Mucosa of descending colon (tissue), 3 donors: ENCODE measurements at regions not wholly inside any gene's neighbourhood (a gene's known extent, or its start where the extent isn't known, plus 50 kb on each side); places are given as distances from the start of the nearest gene placed in this dataset.
"Not testable (repeated sequence)": the region's sequence is repeated elsewhere in the genome, so short reads cannot be mapped to it uniquely, and the experiment has no call there.

Source experiments
- ATAC-seq: fragments of 200-7000 bp; cut with Tn5 transposase; one replicate; pipeline ENCODE4 v1.9.1; 2020; ENCODE audit warnings: mild to moderate bottlenecking, moderate library complexity
- DNase-seq, 3 donors: peaks; one replicate each; pipeline ENCODE4 v3.0.0-alpha.2; 2020
- H3K36me3 ChIP-seq: fragments of 200-600 bp; one replicate; pipeline ENCODE4 v1.8.0; 2021; ENCODE audit warnings: low read depth, mild to moderate bottlenecking
- H3K4me1 ChIP-seq: fragments of 200-600 bp; one replicate; pipeline ENCODE4 v1.8.0; 2021; ENCODE audit warnings: low read depth, mild to moderate bottlenecking
- H3K4me3 ChIP-seq: fragments of 200-600 bp; one replicate; pipeline ENCODE4 v1.8.0; 2021; ENCODE audit warnings: mild to moderate bottlenecking
- H3K9me3 ChIP-seq: fragments of 200-600 bp; one replicate; pipeline ENCODE4 v1.8.0; 2021; ENCODE audit warnings: mild to moderate bottlenecking
- CTCF ChIP-seq: fragments of 200-600 bp; IDR thresholded peaks from one replicate; pipeline ENCODE4 v1.8.0; 2022; ENCODE audit warnings: antibody characterized with exemption, mild to moderate bottlenecking
- intact Hi-C, 2 donors: fragments of 100-400 bp; cut with DNase I in 1 of 2; cut with micrococcal nuclease in 1 of 2; formaldehyde crosslinking; loops; one replicate each; pipeline versions ENCODE4 v1.11.0 to v1.11.1; 2022; cut with DNase I, micrococcal nuclease
- donor health status: DM: no; HTN: no; CAD: no; lungs with moderate emphysema.
- donor health status: DM: no; HTN: no; CAD: no.
- donor health status: DM: no; HTN: yes; CAD: no.

DNA sequence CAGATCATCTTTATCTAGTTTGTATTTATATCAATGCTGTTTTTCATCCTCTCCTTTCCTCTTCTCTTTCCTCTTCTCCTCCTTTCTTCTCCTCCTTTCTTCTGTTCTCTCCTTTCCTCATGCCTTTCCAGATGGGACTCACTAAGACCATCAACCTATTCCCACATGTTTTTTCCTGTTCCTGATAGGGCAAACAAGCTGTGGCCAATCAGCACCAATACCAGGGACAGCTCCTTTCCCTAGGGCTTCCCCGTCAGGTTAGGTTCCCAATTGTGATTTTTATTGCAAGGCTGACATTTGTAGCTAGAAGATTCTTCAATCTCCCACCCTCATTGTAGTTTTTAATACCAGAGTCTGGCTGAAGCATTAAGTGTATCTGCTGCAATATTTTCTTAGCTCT is 76.3 kb upstream of the COL8A1 start:
- H3K4me1 ChIP-seq = no peaks in the 10 kb centered on the region
- no peak for TF ChIP-seq CTCF
- DNase-seq (peak in 1 of 3 donors; percentile 6), ATAC-seq (no peak)
- no peak overlapping the region for H3K4me3 ChIP-seq
- no peaks in the 10 kb centered on the region for H3K36me3 ChIP-seq
- intact Hi-C loops = no loop called here
- no peaks in the 10 kb centered on the region for H3K9me3 ChIP-seq

DNA sequence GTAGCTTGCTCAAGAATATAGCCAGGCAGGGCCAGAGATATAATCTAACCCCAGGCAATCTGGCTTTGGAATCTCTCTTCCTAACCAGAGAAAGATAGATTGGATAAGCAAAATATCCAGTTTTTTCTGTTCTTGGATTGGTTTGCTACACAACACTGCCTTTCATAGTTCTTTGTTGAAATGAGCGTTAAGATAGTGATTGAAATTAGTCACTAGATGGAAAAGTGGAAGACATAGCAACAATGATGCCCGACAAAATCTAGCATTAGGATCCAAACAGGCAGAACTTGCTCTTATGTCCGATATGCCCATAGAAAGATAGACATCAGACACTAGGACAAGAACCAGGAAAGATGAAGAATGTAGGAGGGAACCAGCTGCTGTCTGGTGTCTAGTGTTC is 77.3 kb upstream of the COL8A1 start:
- DNase-seq (no peak), ATAC-seq (no peak)
- H3K36me3 ChIP-seq = no peaks in the 10 kb centered on the region
- H3K9me3 ChIP-seq = no peaks in the 10 kb centered on the region
- H3K4me1 ChIP-seq = no peaks in the 10 kb centered on the region
- intact Hi-C loops = no loop called here
- no peak overlapping the region for H3K4me3 ChIP-seq
- TF ChIP-seq CTCF = no peak

- Histone ChIP-seq H3K36me3 (no peaks in the 10 kb centered on the region), H3K4me1 (no peaks in the 10 kb centered on the region), H3K4me3 (no peak overlapping the region), H3K9me3 (no peaks in the 10 kb centered on the region)
- TF ChIP-seq CTCF = no peak
- no peak for ATAC-seq
- intact Hi-C loops = no loop called here
- no peak for DNase-seq
These were observed 79.2 kb upstream of the COL8A1 start for GRCh38 chr3:99559196-99559595.

DNA sequence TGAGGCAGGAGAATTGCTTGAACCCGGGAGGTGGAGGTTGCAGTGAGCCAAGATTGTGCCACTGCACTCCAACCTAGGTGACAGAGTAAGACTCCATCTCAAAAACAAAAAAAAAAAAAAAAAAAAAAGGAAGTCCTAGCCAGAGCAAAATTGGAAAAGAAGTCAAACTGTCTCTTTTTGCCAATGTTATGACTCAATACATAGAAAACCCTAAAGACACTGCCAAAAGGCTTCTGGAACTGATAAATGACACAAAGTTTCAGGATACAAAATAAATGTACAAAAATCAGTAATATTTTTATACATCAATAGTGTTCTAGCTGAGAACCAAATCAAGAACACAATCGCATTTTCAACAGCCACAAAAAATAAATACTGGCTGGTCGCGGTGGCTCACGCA is 82.5 kb upstream of the COL8A1 start:
- H3K36me3 ChIP-seq, intact Hi-C loops, H3K4me3 ChIP-seq, H3K9me3 ChIP-seq, DNase-seq, ATAC-seq, H3K4me1 ChIP-seq: not testable (repeated sequence)

GRCh38 chr3:99551520-99551919 is 86.9 kb upstream of the COL8A1 start:
- TF ChIP-seq CTCF = no peak
- H3K9me3 ChIP-seq = no peaks in the 10 kb centered on the region
- no peaks in the 10 kb centered on the region for H3K36me3 ChIP-seq
- H3K4me1 ChIP-seq = no peaks in the 10 kb centered on the region
- intact Hi-C loops = no loop called here
- DNase-seq (no peak), ATAC-seq (no peak)
- no peak overlapping the region for H3K4me3 ChIP-seq

DNA sequence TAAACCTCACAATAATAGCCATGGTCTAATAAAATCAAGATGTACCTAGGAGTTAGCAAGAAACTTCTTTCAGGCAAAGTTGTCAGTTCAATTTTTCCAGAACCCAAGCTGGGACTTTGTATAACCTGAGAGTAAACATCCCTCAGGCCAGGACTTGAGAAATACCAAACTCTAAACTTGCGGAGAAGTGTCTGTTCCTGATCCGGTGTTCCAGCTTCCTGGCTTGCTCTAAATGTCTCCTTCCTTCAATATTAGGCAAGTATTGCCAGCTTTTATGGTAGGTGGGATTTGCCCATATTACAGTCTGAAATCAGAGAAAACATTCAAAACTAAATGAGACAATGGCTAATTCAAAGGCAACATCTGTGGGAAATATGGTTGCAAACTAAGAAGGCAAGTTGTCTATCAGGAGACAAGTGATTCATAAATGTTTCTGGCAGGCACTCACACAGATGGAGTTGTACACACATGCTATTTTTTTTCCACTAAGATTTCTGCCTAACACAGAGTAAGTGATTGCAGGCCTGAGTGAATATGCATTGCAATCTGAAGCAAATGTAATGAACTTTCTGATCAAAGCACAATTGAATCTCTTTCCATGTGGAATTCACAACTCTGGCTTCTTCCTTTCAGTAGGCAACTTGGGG is 88.3 kb upstream of the COL8A1 start:
- H3K36me3 ChIP-seq = no peaks in the 10 kb centered on the region
- H3K4me1 ChIP-seq = no peaks in the 10 kb centered on the region
- no peak overlapping the region for H3K4me3 ChIP-seq
- no peak for TF ChIP-seq CTCF
- intact Hi-C loops = no loop called here
- DNase-seq (no peak), ATAC-seq (no peak)
- no peaks in the 10 kb centered on the region for H3K9me3 ChIP-seq
